Effector memory CD8-positive, alpha-beta T cell (primary cell): ENCODE measurements at regions not wholly inside any gene's neighbourhood (a gene's known extent, or its start where the extent isn't known, plus 50 kb on each side); places are given as distances from the start of the nearest gene placed in this dataset.
"Not testable (repeated sequence)": the region's sequence is repeated elsewhere in the genome, so short reads cannot be mapped to it uniquely, and the experiment has no call there.

Source experiments
- ATAC-seq: fragments of 150-1000 bp; cut with Tn5 transposase; replicated peaks from 2 replicates; pipeline ENCODE4 v1.10.0; 2021; ENCODE audit warnings: mild to moderate bottlenecking, moderate library complexity
- DNase-seq, 3 experiments: peaks; one replicate each; pipeline ENCODE4 v3.0.0; 2021
- H3K27ac Mint-ChIP-seq, 2 donors: one replicate each; pipeline ENCODE4 v1.8.0; 2022; ENCODE audit warnings: mild to moderate bottlenecking in 2 of 2, mixed read lengths in 2 of 2, moderate library complexity in 2 of 2
- H3K27me3 Mint-ChIP-seq, 2 donors: one replicate each; pipeline ENCODE4 v1.8.0; 2022; ENCODE audit warnings: mixed read lengths in 2 of 2
- H3K36me3 Mint-ChIP-seq: one replicate; pipeline ENCODE4 v1.8.0; 2022; ENCODE audit warnings: mild to moderate bottlenecking, moderate library complexity, mixed read lengths; ENCODE audit not compliant: insufficient read depth
- H3K4me1 Mint-ChIP-seq, 2 donors: one replicate each; pipeline ENCODE4 v1.8.0; 2022; ENCODE audit warnings: low read depth in 2 of 2, mixed read lengths in 2 of 2
- H3K4me3 Mint-ChIP-seq, 2 donors: one replicate each; pipeline ENCODE4 v1.8.0; 2022; ENCODE audit warnings: mild to moderate bottlenecking in 2 of 2, mixed read lengths in 2 of 2, moderate library complexity in 2 of 2
- H3K9me3 Mint-ChIP-seq, 2 donors: one replicate each; pipeline ENCODE4 v1.8.0; 2022; ENCODE audit warnings: mixed read lengths in 2 of 2

DNA sequence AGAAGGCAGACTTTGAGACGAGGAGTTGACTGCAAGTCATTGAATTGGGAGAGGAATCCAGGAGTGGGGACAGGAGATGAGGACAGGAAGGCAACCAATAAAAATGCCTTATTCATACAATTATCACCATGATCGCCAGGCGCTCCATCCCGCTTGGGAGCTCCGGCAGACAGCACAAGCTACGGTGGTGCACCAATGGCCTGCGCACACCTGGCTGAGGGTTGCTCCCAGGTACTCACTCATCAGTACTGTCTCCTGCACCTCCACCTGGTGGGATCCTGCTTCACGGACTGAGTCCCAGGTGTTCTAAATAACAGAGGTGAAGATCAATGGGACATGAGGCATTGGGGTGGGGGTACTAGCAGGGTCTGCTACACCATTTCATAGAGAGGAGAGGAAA, 160.0 kb upstream of the TNRC6C start:
- Mint-ChIP-seq H3K4me1 (peaks cover 8 to 29% of the 10 kb centered on the region in 2 donors), H3K4me3 (no peak overlapping the region), H3K27ac (no peak overlapping the region), H3K27me3 (peaks cover 5 to 52% of the 10 kb centered on the region in 2 donors), H3K36me3 (no peaks in the 10 kb centered on the region), H3K9me3 (no peaks in the 10 kb centered on the region)
- DNase-seq (no peak), ATAC-seq (no peak)

DNA sequence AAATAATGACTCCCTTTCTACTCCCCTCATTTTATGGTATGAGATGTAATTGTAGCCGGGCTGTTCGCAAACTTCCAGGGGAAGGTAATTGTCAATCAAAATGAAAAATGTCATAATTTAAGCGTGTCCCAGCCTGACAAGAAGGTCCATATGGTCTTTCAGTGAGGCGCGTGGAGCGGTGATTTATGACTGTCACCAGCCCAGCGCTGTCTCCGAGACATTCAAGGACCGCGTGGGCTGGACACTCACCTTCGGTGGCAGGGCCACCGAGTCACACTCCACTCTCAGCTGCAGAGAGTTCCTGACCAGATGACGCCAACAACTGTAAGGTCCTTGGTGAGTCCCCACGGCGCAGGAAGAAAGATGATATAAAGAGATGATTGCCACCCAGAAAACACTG, 157.7 kb upstream of the TNRC6C start:
- Mint-ChIP-seq H3K36me3 (no peaks in the 10 kb centered on the region), H3K27me3 (peaks cover 5 to 50% of the 10 kb centered on the region in 2 donors), H3K27ac (no peak overlapping the region), H3K4me1 (peaks cover 0 to 17% of the 10 kb centered on the region in 2 donors), H3K4me3 (no peak overlapping the region), H3K9me3 (no peaks in the 10 kb centered on the region)
- ATAC-seq (no peak), DNase-seq (no peak)

DNA sequence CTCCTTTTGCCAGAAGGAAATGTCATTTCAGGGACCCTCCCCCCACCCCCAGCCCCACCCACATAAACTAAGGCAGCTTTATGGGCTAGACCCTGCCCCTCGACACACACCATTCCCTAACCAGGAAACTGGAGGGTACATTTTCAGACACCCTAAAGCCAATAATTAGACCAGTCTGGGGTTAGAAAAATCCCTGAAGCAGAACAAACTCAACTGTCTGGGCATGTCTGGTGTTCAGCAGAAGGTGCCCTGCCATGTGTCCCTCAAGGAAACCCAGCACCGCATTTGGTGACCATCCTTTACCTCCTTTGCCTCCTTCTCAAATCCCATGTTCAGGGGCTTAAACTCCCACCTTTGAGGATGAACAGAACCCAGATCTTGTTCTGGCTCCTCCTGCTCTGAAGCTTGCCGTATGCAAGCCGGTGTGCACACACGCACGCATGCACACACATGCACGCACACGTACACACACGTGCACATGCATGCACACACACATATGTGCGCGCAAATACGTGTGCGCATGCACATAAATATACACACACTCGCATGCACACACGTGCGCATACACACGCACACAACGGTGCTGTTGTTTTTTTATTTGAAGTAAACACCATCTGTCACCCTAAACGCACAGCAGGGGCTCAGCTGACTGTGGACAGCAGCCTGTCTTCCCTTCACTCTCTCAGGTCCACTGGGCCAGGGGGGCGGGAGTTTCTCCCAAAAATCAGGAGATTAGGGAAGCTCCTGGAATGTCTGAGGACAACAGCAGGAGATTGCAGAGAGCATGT, 156.8 kb upstream of the TNRC6C start:
- Mint-ChIP-seq H3K36me3 (no peaks in the 10 kb centered on the region), H3K27ac (peak overlapping the region in 1 of 2 donors; percentile 53), H3K4me3 (no peak overlapping the region), H3K4me1 (peaks cover 0 to 17% of the 10 kb centered on the region in 2 donors), H3K27me3 (peaks cover 5 to 49% of the 10 kb centered on the region in 2 donors), H3K9me3 (no peaks in the 10 kb centered on the region)
- ATAC-seq (no peak), DNase-seq (no peak)

DNA sequence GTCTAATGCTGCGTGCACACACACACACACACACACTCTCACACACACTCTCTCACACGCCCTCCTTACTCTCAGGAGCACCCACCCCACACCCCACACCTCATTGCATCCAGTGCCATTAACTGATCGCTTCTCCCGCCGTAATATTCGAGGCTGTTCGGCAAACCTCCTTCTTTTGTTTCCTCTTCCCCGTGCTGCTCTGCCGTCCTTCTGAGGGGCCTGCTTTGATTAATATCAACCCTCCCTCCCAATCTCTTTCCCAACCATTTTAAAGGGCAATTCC, 156.2 kb upstream of the TNRC6C start:
- H3K9me3 Mint-ChIP-seq = no peaks in the 10 kb centered on the region
- peaks cover 5 to 49% of the 10 kb centered on the region in 2 donors for H3K27me3 Mint-ChIP-seq
- DNase-seq (no peak), ATAC-seq (no peak)
- no peaks in the 10 kb centered on the region for H3K36me3 Mint-ChIP-seq
- H3K4me1 Mint-ChIP-seq = peaks cover 0 to 17% of the 10 kb centered on the region in 2 donors
- H3K4me3 Mint-ChIP-seq = no peak overlapping the region
- peak overlapping the region in 1 of 2 donors; percentile 53 for H3K27ac Mint-ChIP-seq

DNA sequence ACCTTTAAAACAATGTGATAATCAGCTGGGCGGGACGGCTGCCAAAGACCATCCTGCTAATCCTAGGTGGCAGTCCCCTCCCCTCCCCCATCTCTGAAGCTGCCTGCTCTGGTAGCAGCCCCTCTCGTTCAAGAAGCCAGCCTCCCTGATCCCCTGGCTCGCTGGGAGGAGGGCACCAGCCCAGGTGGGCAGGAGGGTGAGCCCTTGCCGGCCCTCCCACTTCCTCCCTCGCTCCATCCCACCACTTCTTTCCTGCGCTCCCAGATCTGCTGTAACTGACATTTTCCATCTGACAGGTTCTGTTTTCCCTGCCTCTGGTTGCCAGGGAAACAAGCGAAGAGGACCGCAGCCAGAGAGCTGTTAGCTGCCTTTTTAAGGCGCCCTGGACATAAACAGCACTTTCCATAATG, 155.7 kb upstream of the TNRC6C start:
- no peak for ATAC-seq
- H3K9me3 Mint-ChIP-seq = no peaks in the 10 kb centered on the region
- DNase-seq = no peak
- no peaks in the 10 kb centered on the region for H3K36me3 Mint-ChIP-seq
- H3K4me3 Mint-ChIP-seq = no peak overlapping the region
- H3K27ac Mint-ChIP-seq = peak overlapping the region in 1 of 2 donors; percentile 53
- peaks cover 5 to 49% of the 10 kb centered on the region in 2 donors for H3K27me3 Mint-ChIP-seq
- H3K4me1 Mint-ChIP-seq = peaks cover 0 to 14% of the 10 kb centered on the region in 2 donors

DNA sequence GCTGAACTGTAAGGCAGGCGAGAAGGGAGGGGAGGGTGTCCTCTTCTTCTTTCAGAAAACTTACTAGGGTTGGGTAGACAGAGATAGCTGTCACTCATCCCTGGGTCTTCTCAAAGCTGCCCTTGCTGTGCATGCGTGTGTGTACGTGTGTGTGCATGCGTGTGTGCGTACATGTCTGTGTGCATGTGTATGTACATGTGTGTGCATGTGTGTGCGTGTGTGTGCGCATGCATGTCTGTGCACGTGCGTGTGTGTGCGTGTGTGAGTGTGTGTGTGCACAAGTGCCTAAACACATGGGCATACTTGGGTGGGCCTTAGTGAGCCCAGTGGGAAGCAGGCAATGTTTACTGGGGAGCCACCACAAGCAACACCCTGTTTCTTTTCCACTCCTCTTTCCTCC, 154.8 kb upstream of the TNRC6C start:
- Mint-ChIP-seq H3K27me3 (peaks cover 5 to 43% of the 10 kb centered on the region in 2 donors), H3K27ac (no peak overlapping the region), H3K4me3 (no peak overlapping the region), H3K9me3 (no peaks in the 10 kb centered on the region), H3K4me1 (peaks cover 0 to 9% of the 10 kb centered on the region in 2 donors), H3K36me3 (no peaks in the 10 kb centered on the region)
- ATAC-seq (no peak), DNase-seq (no peak)

DNA sequence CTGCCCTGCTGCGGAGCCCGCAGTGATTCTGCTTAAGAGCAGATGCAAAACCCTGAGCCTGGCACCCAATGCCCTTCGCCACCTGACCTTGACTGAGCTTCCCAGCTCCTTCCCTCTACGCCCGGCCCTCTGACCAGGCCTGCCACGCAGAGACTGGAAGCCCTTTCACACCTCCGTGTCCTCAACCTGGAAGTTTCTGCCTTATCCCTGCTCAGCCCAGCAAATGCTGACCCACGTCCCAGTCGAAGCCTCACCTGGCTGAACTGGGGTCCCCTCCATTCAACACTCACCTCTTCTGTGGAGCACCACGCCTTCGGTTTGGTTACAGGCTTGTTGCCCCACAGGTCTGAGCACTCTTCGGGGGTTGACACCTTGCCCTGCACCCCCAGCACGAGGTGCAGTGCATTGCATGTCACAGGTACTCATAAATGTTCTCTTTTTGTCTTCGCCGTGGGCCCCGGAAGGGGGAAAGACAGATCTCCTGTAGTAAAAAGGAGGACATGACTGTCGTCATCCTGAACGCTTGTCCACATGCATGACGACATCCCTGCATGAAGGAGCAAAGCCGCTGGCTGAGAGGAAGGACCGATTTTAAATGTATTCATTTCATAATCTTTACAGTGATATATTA, 153.6 kb upstream of the TNRC6C start:
- DNase-seq (no peak), ATAC-seq (no peak)
- peak overlapping the region in 1 of 2 donors; percentile 25 for H3K27ac Mint-ChIP-seq
- no peaks in the 10 kb centered on the region for H3K36me3 Mint-ChIP-seq
- peaks cover 0 to 9% of the 10 kb centered on the region in 2 donors for H3K4me1 Mint-ChIP-seq
- H3K4me3 Mint-ChIP-seq = no peak overlapping the region
- H3K27me3 Mint-ChIP-seq = peaks cover 5 to 39% of the 10 kb centered on the region in 2 donors
- H3K9me3 Mint-ChIP-seq = no peaks in the 10 kb centered on the region

DNA sequence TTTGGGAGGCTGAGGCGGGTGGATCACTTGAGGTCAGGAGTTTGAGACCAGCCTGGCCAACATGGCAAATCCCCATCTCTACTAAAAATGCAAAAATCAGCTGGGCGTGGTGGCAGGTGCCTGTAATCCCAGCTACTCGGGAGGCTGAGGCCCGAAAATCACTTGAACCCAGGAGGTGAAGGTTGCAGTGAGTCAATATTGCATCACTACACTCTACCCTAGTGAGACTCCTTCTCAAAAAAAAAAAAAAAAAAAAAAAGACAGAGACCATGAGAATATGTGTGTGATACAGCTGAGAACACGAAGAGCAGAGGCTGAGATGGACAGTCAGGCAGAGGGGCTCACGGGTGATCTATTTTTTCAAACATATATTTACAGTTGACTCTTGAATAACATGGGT, 152.5 kb upstream of the TNRC6C start:
- H3K27me3 Mint-ChIP-seq = peaks cover 2 to 36% of the 10 kb centered on the region in 2 donors
- ATAC-seq, H3K4me1 Mint-ChIP-seq, DNase-seq, H3K36me3 Mint-ChIP-seq, H3K27ac Mint-ChIP-seq, H3K9me3 Mint-ChIP-seq, H3K4me3 Mint-ChIP-seq: not testable (repeated sequence)

DNA sequence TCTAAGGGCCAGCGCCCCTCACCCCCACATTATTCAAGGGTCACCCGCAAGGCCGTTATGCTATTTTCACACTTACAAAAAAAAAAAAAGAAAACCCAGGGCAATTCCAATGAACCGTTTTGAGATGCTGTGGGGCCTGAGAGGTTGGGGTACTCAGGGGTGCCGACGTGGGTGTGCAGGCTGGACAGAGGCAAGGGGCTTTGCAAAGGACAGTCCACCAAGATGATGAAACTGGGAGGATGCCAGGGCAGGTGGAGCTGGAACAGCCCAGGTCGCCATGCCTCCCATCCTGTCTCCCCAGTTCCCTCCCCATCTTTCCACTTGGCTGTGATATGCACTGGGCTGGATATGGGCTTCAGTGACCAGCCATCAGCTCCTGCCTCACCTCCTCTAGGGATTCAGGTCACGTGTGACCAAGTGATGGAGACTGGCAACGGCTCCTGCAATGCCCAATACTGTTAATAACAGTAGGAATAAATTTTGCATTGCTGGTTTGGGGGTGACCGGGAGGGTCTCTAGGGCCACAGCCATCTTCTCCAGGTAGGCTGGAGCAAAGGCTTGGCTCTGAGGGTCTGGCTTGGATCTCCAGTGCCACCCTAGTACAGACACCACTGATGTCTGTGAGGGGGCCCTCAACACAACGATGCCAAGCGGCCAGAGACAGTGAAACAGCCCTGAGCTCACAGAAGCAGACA, 151.3 kb upstream of the TNRC6C start:
- DNase-seq (no peak), ATAC-seq (no peak)
- Mint-ChIP-seq H3K36me3 (no peaks in the 10 kb centered on the region), H3K27me3 (peaks cover 0 to 24% of the 10 kb centered on the region in 2 donors), H3K9me3 (no peaks in the 10 kb centered on the region), H3K27ac (no peak overlapping the region), H3K4me3 (no peak overlapping the region), H3K4me1 (peaks cover 0 to 5% of the 10 kb centered on the region in 2 donors)

DNA sequence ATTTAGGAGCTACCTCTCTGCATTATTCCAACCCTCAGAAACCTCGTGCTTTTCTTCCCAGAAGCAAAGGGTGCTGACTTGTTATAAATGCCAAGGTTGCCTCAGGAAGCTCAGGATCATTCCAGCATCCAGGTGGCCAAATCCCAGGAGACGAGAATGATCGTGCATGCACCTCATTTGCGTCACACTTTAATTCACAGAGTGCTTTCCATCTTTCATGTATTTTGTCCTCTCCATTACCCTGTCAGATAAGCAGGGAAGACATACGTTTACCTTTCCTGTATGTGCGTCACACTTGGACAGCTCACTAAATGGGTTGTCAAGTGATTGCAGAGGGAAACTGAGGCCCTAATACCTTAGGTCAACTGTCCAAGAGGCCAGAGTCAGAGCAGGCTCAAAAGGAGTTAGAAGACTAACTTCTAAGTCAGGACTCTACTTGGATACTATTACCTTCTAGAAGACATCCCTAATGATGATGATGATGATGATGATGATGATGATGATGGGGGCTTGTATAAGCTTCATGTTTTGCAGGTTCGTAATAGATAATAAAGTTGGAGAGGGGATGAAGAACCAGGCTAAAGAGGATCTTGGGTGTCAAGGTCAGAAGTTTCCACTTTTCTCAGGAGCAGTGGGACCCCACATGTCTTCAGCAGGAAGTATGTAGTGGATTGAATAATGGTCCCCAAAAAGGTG, 150.6 kb upstream of the TNRC6C start:
- Mint-ChIP-seq H3K9me3 (no peaks in the 10 kb centered on the region), H3K27ac (no peak overlapping the region), H3K4me1 (peaks cover 0 to 1% of the 10 kb centered on the region in 2 donors), H3K36me3 (no peaks in the 10 kb centered on the region), H3K27me3 (peaks cover 0 to 17% of the 10 kb centered on the region in 2 donors), H3K4me3 (no peak overlapping the region)
- DNase-seq = no peak
- no peak for ATAC-seq

DNA sequence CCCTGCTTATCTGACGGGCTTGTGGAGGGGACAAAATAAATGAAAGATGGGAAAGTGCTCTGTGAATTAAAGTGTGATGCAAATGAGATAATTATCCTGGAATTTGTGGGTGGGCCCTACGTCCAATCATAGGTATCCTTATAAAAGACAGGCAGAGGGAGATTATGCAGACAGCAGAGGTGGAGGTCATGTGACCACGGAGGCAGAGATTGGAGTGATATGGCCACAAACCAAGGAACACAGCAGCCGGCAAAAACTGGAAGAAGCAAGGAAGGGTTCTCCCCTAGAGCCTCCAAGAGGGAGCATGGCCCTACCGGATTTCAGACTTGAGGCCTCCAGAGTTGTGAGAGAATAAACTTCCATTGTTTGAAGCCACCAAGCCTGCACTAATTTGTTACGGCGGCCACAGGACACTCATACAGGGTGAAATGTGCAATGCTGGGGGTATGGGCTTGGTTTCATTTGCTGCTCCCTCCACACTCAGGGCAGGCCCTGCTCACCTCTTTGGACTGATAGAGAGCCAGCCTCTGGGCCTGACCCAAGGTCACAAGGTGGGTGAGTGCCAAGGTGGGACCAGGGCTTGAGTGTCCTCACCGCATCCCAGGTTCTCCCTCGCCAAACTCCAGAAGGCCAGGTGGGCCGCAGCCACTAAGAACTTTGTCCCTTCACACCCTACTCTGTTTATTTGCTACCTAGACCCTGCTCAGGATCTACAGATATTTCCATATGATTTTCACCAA, 149.6 kb upstream of the TNRC6C start:
- Mint-ChIP-seq H3K4me1 (no peaks in the 10 kb centered on the region), H3K27me3 (peaks cover 0 to 13% of the 10 kb centered on the region in 2 donors), H3K36me3 (no peaks in the 10 kb centered on the region), H3K27ac (no peak overlapping the region), H3K4me3 (no peak overlapping the region), H3K9me3 (no peaks in the 10 kb centered on the region)
- no peak for ATAC-seq
- no peak for DNase-seq

DNA sequence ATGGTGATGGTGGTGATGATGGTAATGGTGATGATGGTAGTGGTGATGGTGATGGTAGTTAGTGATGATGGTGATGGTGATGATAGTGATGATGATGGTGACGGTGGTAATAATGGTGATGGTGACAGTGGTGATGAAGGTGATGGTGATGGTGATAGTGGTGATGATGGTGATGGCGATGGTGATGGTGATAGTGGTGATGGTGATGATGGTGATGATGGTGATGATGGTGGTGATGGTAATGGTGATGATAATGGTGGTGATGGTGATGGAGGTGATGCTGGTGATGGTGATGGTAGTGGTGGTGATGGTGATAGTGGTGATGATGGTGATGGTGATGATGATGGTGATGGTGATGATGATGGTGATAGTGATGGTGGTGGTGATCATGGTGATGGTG, 148.7 kb upstream of the TNRC6C start:
- no peak for ATAC-seq
- Mint-ChIP-seq H3K27ac (no peak overlapping the region), H3K4me3 (no peak overlapping the region), H3K36me3 (no peaks in the 10 kb centered on the region), H3K4me1 (no peaks in the 10 kb centered on the region), H3K27me3 (peaks cover 0 to 4% of the 10 kb centered on the region in 2 donors), H3K9me3 (no peaks in the 10 kb centered on the region)
- no peak for DNase-seq

DNA sequence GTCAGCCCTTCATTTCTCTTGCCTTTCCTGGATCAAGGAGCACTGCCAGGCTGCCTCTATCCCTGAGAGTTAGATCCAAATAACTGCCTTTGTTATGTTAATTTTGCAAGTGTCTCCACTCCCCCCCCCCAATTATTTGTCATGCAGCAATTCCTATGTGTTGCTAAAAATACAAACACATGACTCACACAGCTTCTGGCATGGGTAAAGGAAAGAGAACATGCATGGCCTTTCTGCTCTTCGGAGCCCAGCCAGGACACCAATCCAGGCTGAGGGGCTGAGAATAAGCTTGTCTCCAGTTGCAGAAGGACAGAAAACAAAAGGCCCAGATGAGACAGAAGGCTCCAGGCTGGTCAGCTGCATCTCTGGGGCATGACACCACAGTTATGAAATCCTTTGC, 148.0 kb upstream of the TNRC6C start:
- Mint-ChIP-seq H3K36me3 (no peaks in the 10 kb centered on the region), H3K4me1 (no peaks in the 10 kb centered on the region), H3K4me3 (no peak overlapping the region), H3K9me3 (no peaks in the 10 kb centered on the region), H3K27ac (no peak overlapping the region), H3K27me3 (no peaks in the 10 kb centered on the region)
- ATAC-seq (no peak), DNase-seq (no peak)
